ENCODE measurements at regions not wholly inside any gene's neighbourhood (a gene's known extent, or its start where the extent isn't known, plus 50 kb on each side); places are given as distances from the start of the nearest gene placed in this dataset.

GRCh38 chr6:92289831-92290230 lies 1129.5 kb downstream of the EPHA7 start:
- H3K4ac ChIP-seq (replicated peaks; ENCODE audit: insufficient read length, low read depth, low read length) = no peak overlapping the region
- no peak overlapping the region for H2AK5ac ChIP-seq (ENCODE audit: low read depth, low read length)
- no peaks in the 10 kb centered on the region for H3K79me2 ChIP-seq (ENCODE audit: control insufficient read depth in 1 of 2, insufficient read depth in 2 of 2, low read length in 2 of 2)
- CTCF ChIA-PET (ENCODE audit: partially characterized antibody) = interaction anchor here (0.9 kb wide), 1 partner anchor 13 kb away, joined by 3 read pairs; no protein-coding TSS in a partner anchor
- H3K27me3 ChIP-seq (replicated peaks in 1 of 4; ENCODE audit: control insufficient read depth in 3 of 4, extremely low read depth in 1 of 4, insufficient read depth in 3 of 4, low read length in 3 of 4) = no peaks in the 10 kb centered on the region
- no peak overlapping the region for H2BK12ac ChIP-seq (ENCODE audit: low read depth, low read length)
- H2BK15ac ChIP-seq (ENCODE audit: low read length) = no peak overlapping the region
- POLR2A ChIA-PET (ENCODE audit: partially characterized antibody) = no interaction called here
- H3K27ac ChIP-seq (ENCODE audit: low read depth, low read length) = no peak overlapping the region
- H3K9ac ChIP-seq (replicated peaks in 1 of 4; ENCODE audit: extremely low read depth in 1 of 4, low read depth in 3 of 4, low read length in 3 of 4) = no peak overlapping the region
- no peak overlapping the region for H4K5ac ChIP-seq (ENCODE audit: insufficient read length, low read depth, low read length)
- no peak overlapping the region for H3K56ac ChIP-seq (replicated peaks; ENCODE audit: insufficient read length, low read depth, low read length)
- H3K23me2 ChIP-seq (ENCODE audit: low read depth, low read length) = no peaks in the 10 kb centered on the region
- no peak overlapping the region for H2AFZ ChIP-seq (ENCODE audit: low read length)
- no peak for TF ChIP-seq CHD1 (IDR thresholded peaks at IDR 0.05; ENCODE audit: low read depth, low read length)
- no peak overlapping the region for H3K18ac ChIP-seq (ENCODE audit: extremely low read depth, low read length)
- no peak overlapping the region for H3K14ac ChIP-seq (ENCODE audit: insufficient read length)
- H3K36me3 ChIP-seq (ENCODE audit: control insufficient read depth in 2 of 4, insufficient read depth in 4 of 4, low read length in 3 of 4) = no peaks in the 10 kb centered on the region
- H4K8ac ChIP-seq (ENCODE audit: extremely low read depth, insufficient read depth, low read length) = no peak overlapping the region
- H4K20me1 ChIP-seq (replicated peaks in 1 of 2; ENCODE audit: control insufficient read depth in 1 of 2, insufficient read depth in 2 of 2, low read length in 2 of 2) = no peaks in the 10 kb centered on the region
- H2BK5ac ChIP-seq (ENCODE audit: low read depth, low read length) = no peak overlapping the region
- H2BK20ac ChIP-seq (ENCODE audit: low read length) = no peak overlapping the region
- H3K79me1 ChIP-seq (ENCODE audit: low read depth, low read length) = no peaks in the 10 kb centered on the region
- DNase-seq (ENCODE audit: low read depth in 1 of 2, low spot score in 2 of 2) (no peak), FAIRE-seq (no peak)
- H3K9me3 ChIP-seq (ENCODE audit: insufficient read depth in 2 of 2, low read depth in 1 of 2, low read length in 1 of 2) = no peaks in the 10 kb centered on the region
- H3K4me3 ChIP-seq (ENCODE audit: extremely low read depth in 1 of 4, insufficient read depth in 2 of 4, low read depth in 3 of 4, low read length in 4 of 4) = no peak overlapping the region
- H3K4me1 ChIP-seq (replicated peaks in 1 of 4; ENCODE audit: control insufficient read depth in 3 of 4, insufficient read depth in 4 of 4, low read length in 3 of 4) = no peaks in the 10 kb centered on the region
- no peak overlapping the region for H3K4me2 ChIP-seq (ENCODE audit: insufficient read depth in 1 of 2, low read depth in 2 of 2, low read length in 2 of 2)
- H2BK120ac ChIP-seq (replicated peaks; ENCODE audit: low read depth, low read length) = no peak overlapping the region
- no peak overlapping the region for H4K91ac ChIP-seq (replicated peaks; ENCODE audit: insufficient read length, low read length)
- H3K23ac ChIP-seq (ENCODE audit: insufficient read length) = no peak overlapping the region

Measured in H1 (cell line).